ENCODE measurements at regions not wholly inside any gene's neighbourhood (a gene's known extent, or its start where the extent isn't known, plus 50 kb on each side); places are given as distances from the start of the nearest gene placed in this dataset.

DNA sequence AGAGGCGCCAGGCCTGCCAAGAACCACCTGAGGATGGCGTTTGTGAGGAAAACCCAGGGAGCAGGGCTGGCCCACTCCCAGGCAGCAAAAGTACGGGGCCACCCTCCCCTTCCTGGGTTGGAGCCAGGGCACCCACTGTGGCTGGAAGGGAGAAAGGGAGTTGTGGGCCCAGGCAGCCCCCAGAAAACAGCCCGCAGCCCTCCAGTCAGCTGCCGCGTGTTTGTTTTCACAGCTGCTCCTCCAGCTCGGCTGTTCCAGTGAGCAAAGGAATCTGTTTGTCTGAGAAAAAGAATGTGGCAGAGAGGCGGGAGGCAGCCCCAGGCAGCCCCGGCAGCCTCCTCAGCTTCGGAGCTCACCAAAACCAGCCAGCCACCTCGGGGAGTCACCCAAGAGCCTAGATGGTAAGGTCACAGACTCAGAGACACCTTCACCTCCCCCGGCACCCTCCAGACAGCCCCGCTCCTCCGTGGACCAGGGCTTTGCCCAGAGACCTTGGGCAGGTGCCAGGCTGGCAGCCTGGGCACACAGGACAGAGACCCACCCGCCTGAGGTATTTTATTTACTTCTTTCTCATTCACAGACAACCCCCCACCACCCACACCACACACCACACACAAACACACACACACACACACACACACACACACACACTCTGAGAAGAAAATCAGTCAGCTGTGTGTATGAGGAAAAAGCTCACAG lies 338.1 kb downstream of the BCOR start:
- Histone ChIP-seq H3K36me3 (no peaks in the 10 kb centered on the region), H3K4me1 (peaks cover 2 to 32% (median 8%) of the 10 kb centered on the region in 4 donors), H3K27me3 (no peaks in the 10 kb centered on the region), H3K27ac (peak overlapping the region; percentile 23 to 67 (median 62)), H3K9me3 (no peaks in the 10 kb centered on the region), H3K4me3 (no peak overlapping the region)
- 38% methylated on average over 13 of the region's 15 CpGs; no CpG with 5 or more reads in 1 of the 2 donors for WGBS, 2 donors (ENCODE audit: low coverage in 1 of 2)
- intact Hi-C loops (cut with DNase I; ENCODE audit: low total_unique reads) (no loop called here), in situ Hi-C loops (cut with MboI; ENCODE audit: low pct_ligation_motif_present in 1 of 4, low pct_unique_long_range_greater_than_20kb in 1 of 4, low sequenced_read_pairs in 3 of 4) (no loop called here)
- DNase-seq, result no peak
- TF ChIP-seq POLR2AphosphoS5 (IDR thresholded peaks at IDR 0.05), result no peak
- TF ChIP-seq, protein P1, sequence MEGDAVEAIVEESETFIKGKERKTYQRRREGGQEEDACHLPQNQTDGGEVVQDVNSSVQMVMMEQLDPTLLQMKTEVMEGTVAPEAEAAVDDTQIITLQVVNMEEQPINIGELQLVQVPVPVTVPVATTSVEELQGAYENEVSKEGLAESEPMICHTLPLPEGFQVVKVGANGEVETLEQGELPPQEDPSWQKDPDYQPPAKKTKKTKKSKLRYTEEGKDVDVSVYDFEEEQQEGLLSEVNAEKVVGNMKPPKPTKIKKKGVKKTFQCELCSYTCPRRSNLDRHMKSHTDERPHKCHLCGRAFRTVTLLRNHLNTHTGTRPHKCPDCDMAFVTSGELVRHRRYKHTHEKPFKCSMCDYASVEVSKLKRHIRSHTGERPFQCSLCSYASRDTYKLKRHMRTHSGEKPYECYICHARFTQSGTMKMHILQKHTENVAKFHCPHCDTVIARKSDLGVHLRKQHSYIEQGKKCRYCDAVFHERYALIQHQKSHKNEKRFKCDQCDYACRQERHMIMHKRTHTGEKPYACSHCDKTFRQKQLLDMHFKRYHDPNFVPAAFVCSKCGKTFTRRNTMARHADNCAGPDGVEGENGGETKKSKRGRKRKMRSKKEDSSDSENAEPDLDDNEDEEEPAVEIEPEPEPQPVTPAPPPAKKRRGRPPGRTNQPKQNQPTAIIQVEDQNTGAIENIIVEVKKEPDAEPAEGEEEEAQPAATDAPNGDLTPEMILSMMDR (IDR thresholded peaks at IDR 0.05), result no peak

DNA sequence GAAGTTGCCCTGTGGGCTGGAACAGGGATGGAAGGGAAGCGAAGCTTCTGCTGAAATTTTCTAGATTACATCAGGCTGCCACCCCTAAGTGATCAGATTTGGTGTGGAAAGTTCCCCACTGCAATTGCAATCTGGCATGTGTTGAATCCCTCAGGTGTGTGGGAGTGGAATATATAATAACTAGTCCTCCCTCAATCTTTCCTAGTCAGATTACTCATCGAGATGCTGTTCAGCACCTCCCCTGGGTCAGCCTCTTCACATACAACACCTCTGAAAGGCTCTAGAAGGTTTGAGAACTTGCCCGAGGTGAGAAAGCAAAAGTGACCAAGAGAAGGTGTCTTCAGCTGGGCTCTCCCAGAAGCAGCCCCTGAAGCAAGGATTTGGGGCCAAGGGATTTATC lies 336.8 kb downstream of the BCOR start:
- intact Hi-C loops (cut with DNase I; ENCODE audit: low total_unique reads) (no loop called here), in situ Hi-C loops (cut with MboI; ENCODE audit: low pct_ligation_motif_present in 1 of 4, low pct_unique_long_range_greater_than_20kb in 1 of 4, low sequenced_read_pairs in 3 of 4) (no loop called here)
- Histone ChIP-seq H3K27ac (peak overlapping the region in 1 of 4 donors; percentile 61), H3K27me3 (no peaks in the 10 kb centered on the region), H3K4me1 (peaks cover 2 to 22% (median 7%) of the 10 kb centered on the region in 4 donors), H3K9me3 (no peaks in the 10 kb centered on the region), H3K4me3 (no peak overlapping the region), H3K36me3 (no peaks in the 10 kb centered on the region)
- no peak for DNase-seq
- WGBS, 2 donors (ENCODE audit: low coverage in 1 of 2), result 70% methylated on average over 3 of the region's 3 CpGs; no CpG with 5 or more reads in 1 of the 2 donors
- TF ChIP-seq POLR2A (IDR thresholded peaks at IDR 0.05), result no peak
- TF ChIP-seq, protein P1 (IDR thresholded peaks at IDR 0.05), result no peak

DNA sequence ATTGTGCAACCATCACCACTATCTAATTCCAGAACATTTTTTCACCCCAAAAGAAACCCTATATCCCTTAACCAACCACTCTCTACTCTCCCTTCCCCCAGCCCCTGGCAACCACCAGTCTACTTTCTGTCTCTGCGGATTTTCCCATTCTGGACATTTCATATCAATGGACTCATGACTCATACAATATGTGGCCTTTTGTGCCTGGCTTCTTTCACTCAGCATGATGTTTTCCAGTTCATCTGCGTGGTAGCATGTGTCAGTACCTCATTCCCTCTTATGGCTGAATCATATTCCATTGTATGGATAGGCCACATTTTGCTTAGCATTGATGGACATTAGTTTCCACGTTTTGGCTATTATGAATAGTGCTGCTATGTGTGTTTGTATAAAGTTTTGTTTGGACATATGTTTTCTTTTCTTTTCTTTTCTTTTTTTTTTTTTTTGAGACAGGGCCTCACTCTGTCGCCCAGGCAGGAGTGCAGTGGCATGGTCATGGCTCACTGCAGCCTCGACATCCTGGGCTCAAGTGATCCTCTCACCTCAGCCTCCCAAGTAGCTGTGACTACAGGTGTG lies 335.4 kb downstream of the BCOR start:
- no peaks in the 10 kb centered on the region for H3K27me3 ChIP-seq
- in situ Hi-C loops (cut with MboI; ENCODE audit: low pct_ligation_motif_present in 1 of 4, low pct_unique_long_range_greater_than_20kb in 1 of 4, low sequenced_read_pairs in 3 of 4), result no loop called here
- intact Hi-C loops (cut with DNase I; ENCODE audit: low total_unique reads), result no loop called here
- no peaks in the 10 kb centered on the region for H3K36me3 ChIP-seq
- no peak for DNase-seq
- H3K4me1 ChIP-seq, result peaks cover 0 to 13% (median 5%) of the 10 kb centered on the region in 4 donors
- no peak overlapping the region for H3K27ac ChIP-seq
- H3K4me3 ChIP-seq, result no peak overlapping the region
- peak in 2 of 3 donors; percentile 37 to 61 for TF ChIP-seq POLR2AphosphoS5 (IDR thresholded peaks at IDR 0.05)
- TF ChIP-seq, protein P1 (IDR thresholded peaks at IDR 0.05), result no peak
- H3K9me3 ChIP-seq, result no peaks in the 10 kb centered on the region
- 80% methylated on average over 5 of the region's 5 CpGs; no CpG with 5 or more reads in 1 of the 2 donors for WGBS, 2 donors (ENCODE audit: low coverage in 1 of 2)

DNA sequence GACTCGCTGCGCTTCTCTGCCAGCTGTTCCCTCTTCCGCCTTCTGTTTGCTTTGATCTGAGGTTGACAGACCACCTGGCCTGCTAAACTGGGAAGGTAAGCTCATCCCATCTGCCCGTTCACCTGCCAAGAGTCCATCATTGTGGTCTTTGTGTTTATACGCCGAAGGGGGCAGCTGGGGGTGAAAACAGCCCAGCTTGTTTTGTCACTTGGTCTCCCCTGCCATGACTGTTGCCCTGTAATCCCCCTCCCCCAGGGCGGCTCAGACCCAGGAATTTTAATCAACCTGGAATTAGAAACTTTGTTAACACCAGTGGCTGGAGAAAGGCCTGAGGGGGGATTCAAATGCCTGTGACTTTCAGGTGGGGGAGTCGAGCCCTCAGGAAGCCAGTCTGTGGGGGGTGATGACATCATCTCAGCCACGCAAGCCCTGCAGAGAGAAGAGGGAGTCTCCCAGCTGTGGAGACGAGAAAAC lies 333.3 kb downstream of the BCOR start:
- no peak for DNase-seq
- no peak overlapping the region for H3K4me3 ChIP-seq
- no peaks in the 10 kb centered on the region for H3K9me3 ChIP-seq
- H3K4me1 ChIP-seq, result peaks cover 0 to 9% (median 4%) of the 10 kb centered on the region in 4 donors
- TF ChIP-seq, protein P1 (IDR thresholded peaks at IDR 0.05), result no peak
- TF ChIP-seq EP300 (IDR thresholded peaks at IDR 0.05; ENCODE audit: low read depth) (no peak), POLR2AphosphoS5 (IDR thresholded peaks at IDR 0.05) (no peak), POLR2A (IDR thresholded peaks at IDR 0.05) (no peak)
- 79% methylated on average over 10 of the region's 10 CpGs; no CpG with 5 or more reads in 1 of the 2 donors for WGBS, 2 donors (ENCODE audit: low coverage in 1 of 2)
- no peaks in the 10 kb centered on the region for H3K36me3 ChIP-seq
- in situ Hi-C loops (cut with MboI; ENCODE audit: low pct_ligation_motif_present in 1 of 4, low pct_unique_long_range_greater_than_20kb in 1 of 4, low sequenced_read_pairs in 3 of 4), result no loop called here
- intact Hi-C loops (cut with DNase I; ENCODE audit: low total_unique reads), result no loop called here
- H3K27ac ChIP-seq, result no peak overlapping the region
- no peaks in the 10 kb centered on the region for H3K27me3 ChIP-seq

Data from transverse colon (tissue), 4 donors.